ENCODE measurements at regions not wholly inside any gene's neighbourhood (a gene's known extent, or its start where the extent isn't known, plus 50 kb on each side); places are given as distances from the start of the nearest gene placed in this dataset.

DNA sequence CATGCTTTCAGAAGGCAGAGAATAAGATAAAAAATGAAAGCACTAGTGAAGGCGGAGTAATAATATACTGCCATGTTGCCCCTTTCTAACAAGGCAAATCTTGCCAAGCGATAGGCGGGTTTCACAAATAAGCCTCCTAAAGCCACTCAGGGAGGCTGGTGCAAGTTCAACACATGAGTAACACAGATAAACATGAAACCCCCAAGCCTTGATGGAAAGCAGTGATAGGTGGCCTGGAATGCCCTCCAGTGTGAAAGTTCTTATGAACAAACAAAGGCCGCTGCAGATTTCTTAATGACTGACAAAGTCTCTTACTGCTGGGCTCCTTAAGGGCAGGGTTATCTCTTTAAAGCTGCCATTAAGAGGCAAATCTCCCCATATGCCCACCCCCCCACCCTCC lies 154.7 kb downstream of the ZDHHC21 start:
- TF ChIP-seq, protein P1, sequence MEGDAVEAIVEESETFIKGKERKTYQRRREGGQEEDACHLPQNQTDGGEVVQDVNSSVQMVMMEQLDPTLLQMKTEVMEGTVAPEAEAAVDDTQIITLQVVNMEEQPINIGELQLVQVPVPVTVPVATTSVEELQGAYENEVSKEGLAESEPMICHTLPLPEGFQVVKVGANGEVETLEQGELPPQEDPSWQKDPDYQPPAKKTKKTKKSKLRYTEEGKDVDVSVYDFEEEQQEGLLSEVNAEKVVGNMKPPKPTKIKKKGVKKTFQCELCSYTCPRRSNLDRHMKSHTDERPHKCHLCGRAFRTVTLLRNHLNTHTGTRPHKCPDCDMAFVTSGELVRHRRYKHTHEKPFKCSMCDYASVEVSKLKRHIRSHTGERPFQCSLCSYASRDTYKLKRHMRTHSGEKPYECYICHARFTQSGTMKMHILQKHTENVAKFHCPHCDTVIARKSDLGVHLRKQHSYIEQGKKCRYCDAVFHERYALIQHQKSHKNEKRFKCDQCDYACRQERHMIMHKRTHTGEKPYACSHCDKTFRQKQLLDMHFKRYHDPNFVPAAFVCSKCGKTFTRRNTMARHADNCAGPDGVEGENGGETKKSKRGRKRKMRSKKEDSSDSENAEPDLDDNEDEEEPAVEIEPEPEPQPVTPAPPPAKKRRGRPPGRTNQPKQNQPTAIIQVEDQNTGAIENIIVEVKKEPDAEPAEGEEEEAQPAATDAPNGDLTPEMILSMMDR (IDR thresholded peaks at IDR 0.05) = no peak
- TF ChIP-seq POLR2AphosphoS5 (IDR thresholded peaks at IDR 0.05) (no peak), POLR2A (IDR thresholded peaks at IDR 0.05) (no peak)
